ENCODE measurements at regions not wholly inside any gene's neighbourhood (a gene's known extent, or its start where the extent isn't known, plus 50 kb on each side); places are given as distances from the start of the nearest gene placed in this dataset.

DNA sequence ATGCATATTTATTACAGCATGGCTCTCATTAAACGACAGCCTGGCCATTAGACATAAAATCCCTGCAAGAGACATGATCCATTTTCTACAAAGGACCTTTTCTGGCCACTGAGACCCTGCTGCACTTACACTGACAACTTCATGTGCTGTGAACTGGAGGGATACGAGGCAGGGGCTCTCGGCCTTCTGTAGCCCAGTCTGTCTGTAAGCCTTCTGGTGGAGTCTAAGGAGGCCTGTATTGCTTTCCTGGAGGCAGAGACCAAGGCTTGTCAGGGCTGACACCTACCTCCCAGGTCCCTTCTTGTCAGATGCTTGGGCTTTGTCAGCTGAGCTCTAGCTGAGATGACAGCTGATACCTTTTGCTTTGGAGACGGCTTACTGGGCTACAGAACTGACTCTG is 776.9 kb upstream of the ARPP21 start:
- Histone ChIP-seq H3K27me3 (ENCODE audit: low read length) (no peaks in the 10 kb centered on the region), H3K9me3 (ENCODE audit: insufficient read depth, low read length) (no peaks in the 10 kb centered on the region), H3K4me2 (ENCODE audit: low read depth, low read length, poor library complexity, severe bottlenecking) (no peak overlapping the region), H4K20me1 (ENCODE audit: low read depth, low read length) (no peaks in the 10 kb centered on the region), H3K9ac (ENCODE audit: low read length) (no peak overlapping the region), H3K36me3 (ENCODE audit: low read length) (no peaks in the 10 kb centered on the region), H3K4me3 (ENCODE audit: insufficient read depth, low read length, poor library complexity, severe bottlenecking) (no peak overlapping the region), H2AFZ (ENCODE audit: low read depth, low read length, severe bottlenecking) (no peak overlapping the region), H3K9me2 (replicated peaks; ENCODE audit: insufficient read depth, low read length) (no peaks in the 10 kb centered on the region), H3K79me2 (ENCODE audit: insufficient read depth, low read length) (no peaks in the 10 kb centered on the region), H3F3A (ENCODE audit: insufficient read depth) (no peaks in the 10 kb centered on the region), H3K27ac (ENCODE audit: low read depth, low read length) (no peak overlapping the region)
- TF ChIP-seq, protein P1, sequence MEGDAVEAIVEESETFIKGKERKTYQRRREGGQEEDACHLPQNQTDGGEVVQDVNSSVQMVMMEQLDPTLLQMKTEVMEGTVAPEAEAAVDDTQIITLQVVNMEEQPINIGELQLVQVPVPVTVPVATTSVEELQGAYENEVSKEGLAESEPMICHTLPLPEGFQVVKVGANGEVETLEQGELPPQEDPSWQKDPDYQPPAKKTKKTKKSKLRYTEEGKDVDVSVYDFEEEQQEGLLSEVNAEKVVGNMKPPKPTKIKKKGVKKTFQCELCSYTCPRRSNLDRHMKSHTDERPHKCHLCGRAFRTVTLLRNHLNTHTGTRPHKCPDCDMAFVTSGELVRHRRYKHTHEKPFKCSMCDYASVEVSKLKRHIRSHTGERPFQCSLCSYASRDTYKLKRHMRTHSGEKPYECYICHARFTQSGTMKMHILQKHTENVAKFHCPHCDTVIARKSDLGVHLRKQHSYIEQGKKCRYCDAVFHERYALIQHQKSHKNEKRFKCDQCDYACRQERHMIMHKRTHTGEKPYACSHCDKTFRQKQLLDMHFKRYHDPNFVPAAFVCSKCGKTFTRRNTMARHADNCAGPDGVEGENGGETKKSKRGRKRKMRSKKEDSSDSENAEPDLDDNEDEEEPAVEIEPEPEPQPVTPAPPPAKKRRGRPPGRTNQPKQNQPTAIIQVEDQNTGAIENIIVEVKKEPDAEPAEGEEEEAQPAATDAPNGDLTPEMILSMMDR (IDR thresholded peaks at IDR 0.05; ENCODE audit: insufficient read depth, low read length, poor library complexity, severe bottlenecking): no peak
- no peak for TF ChIP-seq EZH2phosphoT487 (conservative IDR thresholded peaks at IDR 0.05; ENCODE audit: low read length)

DNA sequence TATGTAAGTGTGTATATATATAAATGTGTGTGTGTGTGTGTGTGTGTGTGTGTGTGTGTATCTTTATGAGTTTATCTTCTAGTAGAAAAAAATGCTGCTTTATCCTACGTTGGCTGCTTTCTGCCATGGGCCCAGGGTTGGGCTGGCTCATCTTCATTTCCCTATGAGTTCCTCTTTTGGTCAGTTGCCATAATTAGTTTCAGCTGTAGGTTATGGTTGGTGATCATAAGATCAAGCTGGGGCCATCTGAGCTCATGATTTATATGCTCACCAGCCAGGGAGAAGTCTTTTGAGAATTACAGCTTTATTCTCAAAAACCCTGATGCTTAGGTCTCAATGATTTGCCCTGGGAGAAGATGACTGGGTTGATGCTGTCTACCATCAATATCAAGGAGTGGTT is 775.8 kb upstream of the ARPP21 start:
- peak overlapping the region; percentile 13 for H3K4me3 ChIP-seq (ENCODE audit: insufficient read depth, low read length, poor library complexity, severe bottlenecking)
- H4K20me1 ChIP-seq (ENCODE audit: low read depth, low read length): no peaks in the 10 kb centered on the region
- H3K27me3 ChIP-seq (ENCODE audit: low read length): no peaks in the 10 kb centered on the region
- H3K27ac ChIP-seq (ENCODE audit: low read depth, low read length): peak overlapping the region; percentile 30
- no peaks in the 10 kb centered on the region for H3K79me2 ChIP-seq (ENCODE audit: insufficient read depth, low read length)
- no peak for TF ChIP-seq EZH2phosphoT487 (conservative IDR thresholded peaks at IDR 0.05; ENCODE audit: low read length)
- TF ChIP-seq, protein P1 (IDR thresholded peaks at IDR 0.05; ENCODE audit: insufficient read depth, low read length, poor library complexity, severe bottlenecking): no peak
- peak overlapping the region; percentile 42 for H3K4me2 ChIP-seq (ENCODE audit: low read depth, low read length, poor library complexity, severe bottlenecking)
- no peaks in the 10 kb centered on the region for H3K9me3 ChIP-seq (ENCODE audit: insufficient read depth, low read length)
- no peak overlapping the region for H3K9ac ChIP-seq (ENCODE audit: low read length)
- no peak overlapping the region for H2AFZ ChIP-seq (ENCODE audit: low read depth, low read length, severe bottlenecking)
- H3K36me3 ChIP-seq (ENCODE audit: low read length): no peaks in the 10 kb centered on the region
- no peaks in the 10 kb centered on the region for H3K9me2 ChIP-seq (replicated peaks; ENCODE audit: insufficient read depth, low read length)
- no peaks in the 10 kb centered on the region for H3F3A ChIP-seq (ENCODE audit: insufficient read depth)

DNA sequence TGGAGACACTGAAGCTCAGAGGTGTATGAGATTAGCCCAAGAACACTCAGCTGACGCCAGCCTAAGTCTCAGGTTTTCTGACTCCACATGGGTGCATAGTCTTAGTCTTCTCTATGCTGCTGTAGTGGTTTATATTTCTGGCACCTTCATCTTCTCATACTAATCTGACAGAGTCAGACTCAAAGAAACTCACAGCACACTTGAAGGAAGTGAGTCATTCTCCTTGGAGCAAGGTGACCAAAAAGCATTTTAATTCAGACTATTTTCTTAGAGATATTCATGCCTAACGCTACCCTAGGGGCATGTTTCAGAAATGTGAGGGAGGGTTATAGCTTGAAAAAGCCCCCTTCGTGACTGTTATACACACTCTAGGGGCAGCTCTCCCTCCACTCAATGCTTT is 775.3 kb upstream of the ARPP21 start:
- Histone ChIP-seq H3K9ac (ENCODE audit: low read length) (no peak overlapping the region), H3K27me3 (ENCODE audit: low read length) (no peaks in the 10 kb centered on the region), H3K36me3 (ENCODE audit: low read length) (no peaks in the 10 kb centered on the region), H3K79me2 (ENCODE audit: insufficient read depth, low read length) (no peaks in the 10 kb centered on the region), H2AFZ (ENCODE audit: low read depth, low read length, severe bottlenecking) (no peak overlapping the region), H3K9me2 (replicated peaks; ENCODE audit: insufficient read depth, low read length) (no peaks in the 10 kb centered on the region), H3K27ac (ENCODE audit: low read depth, low read length) (peak overlapping the region; percentile 30), H4K20me1 (ENCODE audit: low read depth, low read length) (no peaks in the 10 kb centered on the region), H3F3A (ENCODE audit: insufficient read depth) (no peaks in the 10 kb centered on the region), H3K4me2 (ENCODE audit: low read depth, low read length, poor library complexity, severe bottlenecking) (peak overlapping the region; percentile 42), H3K9me3 (ENCODE audit: insufficient read depth, low read length) (no peaks in the 10 kb centered on the region), H3K4me3 (ENCODE audit: insufficient read depth, low read length, poor library complexity, severe bottlenecking) (peak overlapping the region; percentile 13)
- TF ChIP-seq, protein P1 (IDR thresholded peaks at IDR 0.05; ENCODE audit: insufficient read depth, low read length, poor library complexity, severe bottlenecking): no peak
- TF ChIP-seq EZH2phosphoT487 (conservative IDR thresholded peaks at IDR 0.05; ENCODE audit: low read length): no peak
